ENCODE measurements at regions not wholly inside any gene's neighbourhood (a gene's known extent, or its start where the extent isn't known, plus 50 kb on each side); places are given as distances from the start of the nearest gene placed in this dataset.

- Histone ChIP-seq H3K27me3 (ENCODE audit: control insufficient read depth in 3 of 3, insufficient read depth in 3 of 3, low read length in 2 of 3) (no peaks in the 10 kb centered on the region), H3K36me3 (ENCODE audit: control insufficient read depth in 4 of 4, insufficient read depth in 4 of 4, low read length in 4 of 4) (no peaks in the 10 kb centered on the region), H3K27ac (ENCODE audit: low read depth in 1 of 2, low read length in 1 of 2) (no peak overlapping the region), H3K4me1 (ENCODE audit: control insufficient read depth in 5 of 5, insufficient read depth in 5 of 5, low read length in 5 of 5) (no peaks in the 10 kb centered on the region), H3K9ac (ENCODE audit: insufficient read depth in 1 of 2, low read length in 2 of 2) (no peak overlapping the region), H3K4me3 (no peak overlapping the region), H3K9me3 (ENCODE audit: control insufficient read depth in 4 of 4, insufficient read depth in 3 of 4, low read length in 3 of 4) (peaks cover 0 to 4% (median 0%) of the 10 kb centered on the region in 4 donors)
- WGBS, 2 donors: 80 to 91% methylated on average over 2 of the region's 2 CpGs
- TF ChIP-seq CTCF (IDR thresholded peaks at IDR 0.05; ENCODE audit: control extremely low read depth, extremely low read depth): no peak
- no peak for ATAC-seq (ENCODE audit: insufficient read depth, low FRiP score)
- no peak for DNase-seq
Measured at GRCh38 chr20:60467078-60467477, 508.9 kb downstream of the CDH26 start.

- Histone ChIP-seq H3K9me3 (ENCODE audit: control insufficient read depth in 4 of 4, insufficient read depth in 3 of 4, low read length in 3 of 4) (peaks cover 0 to 4% (median 0%) of the 10 kb centered on the region in 4 donors), H3K4me1 (ENCODE audit: control insufficient read depth in 5 of 5, insufficient read depth in 5 of 5, low read length in 5 of 5) (no peaks in the 10 kb centered on the region), H3K36me3 (ENCODE audit: control insufficient read depth in 4 of 4, insufficient read depth in 4 of 4, low read length in 4 of 4) (no peaks in the 10 kb centered on the region), H3K9ac (ENCODE audit: insufficient read depth in 1 of 2, low read length in 2 of 2) (no peak overlapping the region), H3K27me3 (ENCODE audit: control insufficient read depth in 3 of 3, insufficient read depth in 3 of 3, low read length in 2 of 3) (no peaks in the 10 kb centered on the region), H3K4me3 (no peak overlapping the region), H3K27ac (ENCODE audit: low read depth in 1 of 2, low read length in 1 of 2) (no peak overlapping the region)
- DNase-seq: no peak
- 84 to 88% methylated on average over 4 of the region's 4 CpGs for WGBS, 2 donors
- ATAC-seq (ENCODE audit: insufficient read depth, low FRiP score): no peak
- TF ChIP-seq CTCF (IDR thresholded peaks at IDR 0.05; ENCODE audit: control extremely low read depth, extremely low read depth): no peak
Measured at GRCh38 chr20:60467771-60468170, 509.5 kb downstream of the CDH26 start.

- H3K4me1 ChIP-seq (ENCODE audit: control insufficient read depth in 5 of 5, insufficient read depth in 5 of 5, low read length in 5 of 5): peaks cover 0 to 10% (median 0%) of the 10 kb centered on the region in 5 donors
- no peak overlapping the region for H3K4me3 ChIP-seq
- H3K27ac ChIP-seq (ENCODE audit: low read depth in 1 of 2, low read length in 1 of 2): no peak overlapping the region
- peaks cover 0 to 4% (median 0%) of the 10 kb centered on the region in 4 donors for H3K9me3 ChIP-seq (ENCODE audit: control insufficient read depth in 4 of 4, insufficient read depth in 3 of 4, low read length in 3 of 4)
- no peaks in the 10 kb centered on the region for H3K27me3 ChIP-seq (ENCODE audit: control insufficient read depth in 3 of 3, insufficient read depth in 3 of 3, low read length in 2 of 3)
- ATAC-seq (ENCODE audit: insufficient read depth, low FRiP score): no peak
- no peak for TF ChIP-seq CTCF (IDR thresholded peaks at IDR 0.05; ENCODE audit: control extremely low read depth, extremely low read depth)
- 76 to 89% methylated on average over 5 of the region's 5 CpGs for whole genome bisulfite sequencing, 2 donors
- no peak for DNase-seq
- no peaks in the 10 kb centered on the region for H3K36me3 ChIP-seq (ENCODE audit: control insufficient read depth in 4 of 4, insufficient read depth in 4 of 4, low read length in 4 of 4)
- no peak overlapping the region for H3K9ac ChIP-seq (ENCODE audit: insufficient read depth in 1 of 2, low read length in 2 of 2)
Measured at GRCh38 chr20:60469829-60470228, 511.6 kb downstream of the CDH26 start.

GRCh38 chr20:60470366-60470765 lies 512.1 kb downstream of the CDH26 start:
- WGBS, 2 donors: 93 to 95% methylated on average over 1 of the region's 1 CpG
- ATAC-seq (ENCODE audit: insufficient read depth, low FRiP score) (no peak), DNase-seq (no peak)
- Histone ChIP-seq H3K9ac (ENCODE audit: insufficient read depth in 1 of 2, low read length in 2 of 2) (no peak overlapping the region), H3K27ac (ENCODE audit: low read depth in 1 of 2, low read length in 1 of 2) (no peak overlapping the region), H3K9me3 (ENCODE audit: control insufficient read depth in 4 of 4, insufficient read depth in 3 of 4, low read length in 3 of 4) (peaks cover 0 to 4% (median 0%) of the 10 kb centered on the region in 4 donors), H3K36me3 (ENCODE audit: control insufficient read depth in 4 of 4, insufficient read depth in 4 of 4, low read length in 4 of 4) (no peaks in the 10 kb centered on the region), H3K4me3 (no peak overlapping the region), H3K27me3 (ENCODE audit: control insufficient read depth in 3 of 3, insufficient read depth in 3 of 3, low read length in 2 of 3) (no peaks in the 10 kb centered on the region), H3K4me1 (ENCODE audit: control insufficient read depth in 5 of 5, insufficient read depth in 5 of 5, low read length in 5 of 5) (peaks cover 0 to 15% (median 2%) of the 10 kb centered on the region in 5 donors)
- TF ChIP-seq CTCF (IDR thresholded peaks at IDR 0.05; ENCODE audit: control extremely low read depth, extremely low read depth): no peak

All from lung (tissue), 11 donors.